Fibroblast of peridontal ligament (primary cell): ENCODE measurements at regions not wholly inside any gene's neighbourhood (a gene's known extent, or its start where the extent isn't known, plus 50 kb on each side); places are given as distances from the start of the nearest gene placed in this dataset.

Experiments used
- DNase-seq: peaks from one replicate; pipeline ENCODE4 v3.0.0-alpha.2; 2010; ENCODE audit errors: extremely low read depth

DNA sequence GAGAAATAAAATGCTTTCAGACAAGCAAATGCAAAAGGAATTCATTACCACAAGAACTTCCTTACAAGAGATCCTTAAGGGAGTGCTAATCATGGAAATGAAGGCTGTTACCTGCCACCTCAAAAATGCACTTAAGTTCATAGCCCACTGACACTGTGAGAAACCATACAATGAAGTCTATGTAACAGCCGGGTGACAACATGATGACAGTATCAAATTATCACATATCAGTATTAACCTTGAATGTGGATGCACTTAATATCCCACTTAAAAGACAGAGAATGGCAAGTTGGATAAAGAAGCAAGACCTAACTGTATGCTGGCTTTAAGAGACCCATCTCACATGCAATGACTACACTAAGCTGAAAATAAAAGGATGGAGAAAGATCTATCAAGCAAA, 403.4 kb upstream of the MC4R start:
- no peak for DNase-seq

DNA sequence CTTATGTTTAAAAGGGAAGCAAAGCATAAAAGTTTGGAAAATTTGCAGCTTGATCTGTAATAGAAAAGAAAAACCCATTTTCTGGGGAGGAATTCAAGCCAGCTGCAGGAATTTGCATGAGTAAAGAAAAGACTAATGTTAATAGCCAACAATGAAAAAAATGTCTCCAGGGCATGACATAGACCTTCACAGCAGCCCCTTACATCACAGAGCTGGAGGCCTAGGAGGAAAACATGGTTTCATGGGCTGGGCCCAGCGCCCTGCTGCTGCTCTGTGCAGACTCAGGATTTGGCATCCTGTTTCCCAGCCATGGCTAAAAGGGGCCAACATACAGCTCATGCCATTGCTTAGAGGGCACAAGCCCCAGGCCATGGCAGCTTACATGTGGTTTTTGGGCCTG, 411.6 kb upstream of the MC4R start:
- no peak for DNase-seq

DNA sequence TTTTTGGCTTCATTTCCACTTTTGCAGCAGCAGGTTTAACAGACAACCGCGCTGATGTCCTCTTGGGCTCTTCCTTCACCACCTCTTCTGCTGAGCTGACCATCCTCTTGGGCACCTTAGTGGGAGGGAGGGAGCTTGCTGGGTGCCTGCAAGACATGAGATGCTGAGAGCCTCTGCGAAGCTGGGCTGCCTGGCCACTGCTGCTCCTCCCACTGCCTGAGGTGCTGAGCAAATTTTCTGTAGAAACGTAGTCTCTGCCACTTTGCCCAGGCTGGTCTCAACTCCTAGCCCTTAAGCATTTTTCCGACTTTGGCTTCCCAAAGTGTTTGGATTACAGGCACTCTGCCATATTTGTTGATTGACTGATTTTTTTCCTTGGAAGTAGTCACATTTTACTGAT, 422.2 kb upstream of the MC4R start:
- no peak for DNase-seq

DNA sequence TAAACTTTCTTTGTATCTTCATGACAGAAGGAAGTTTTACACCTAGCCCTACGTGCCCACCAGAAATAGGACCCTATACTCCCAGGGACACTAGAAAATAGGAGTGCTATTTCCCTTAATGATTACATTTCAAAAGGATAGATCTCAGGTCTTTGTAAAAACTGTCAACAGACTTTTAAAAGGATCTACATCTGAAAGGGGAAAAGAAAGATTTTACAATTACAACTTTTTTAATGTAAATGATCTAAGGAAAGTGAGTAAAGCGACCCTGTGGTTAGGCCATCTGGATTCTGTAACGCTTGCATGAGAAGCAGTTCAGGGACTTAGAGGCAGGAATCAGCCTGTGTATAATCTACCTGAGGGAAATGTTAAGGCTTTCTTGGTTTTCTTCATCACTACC, 431.8 kb upstream of the MC4R start:
- no peak for DNase-seq

DNA sequence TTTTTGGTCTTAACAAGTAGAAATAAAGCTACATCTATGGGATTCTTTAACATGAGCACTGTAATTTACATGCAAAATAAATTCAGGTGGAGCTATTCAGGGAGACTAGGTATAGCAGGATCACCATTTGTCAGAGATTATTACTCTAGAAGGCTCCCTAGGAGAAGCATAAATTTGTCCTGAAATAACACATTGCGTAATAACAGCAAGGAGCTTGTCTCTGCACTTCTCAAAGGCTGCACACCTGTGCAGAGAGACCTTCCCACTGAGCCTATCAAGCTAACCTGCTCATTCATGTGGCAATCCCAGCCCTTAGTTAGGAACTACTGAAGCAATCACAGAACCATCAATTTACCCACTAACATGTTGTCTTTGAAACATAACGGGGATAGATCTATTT, 437.4 kb upstream of the MC4R start:
- no peak for DNase-seq

DNA sequence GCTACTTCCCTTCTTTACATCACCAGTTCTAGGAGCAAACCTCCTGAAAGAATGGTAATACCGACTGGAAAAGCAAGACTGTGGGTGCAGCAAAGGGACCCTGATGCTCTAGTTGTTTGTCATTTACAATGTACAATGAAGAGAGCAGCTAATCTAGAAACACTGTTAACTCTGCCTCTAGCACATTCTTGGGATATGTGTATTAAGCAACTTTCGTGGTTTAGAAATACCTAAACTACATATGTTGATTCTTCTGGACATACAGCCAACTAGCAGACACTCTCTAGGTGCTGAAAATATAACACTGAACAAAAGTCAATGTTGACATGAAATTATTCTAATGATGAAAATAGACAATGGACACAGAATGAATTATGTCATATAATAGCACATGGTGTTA, 440.3 kb upstream of the MC4R start:
- no peak for DNase-seq

DNA sequence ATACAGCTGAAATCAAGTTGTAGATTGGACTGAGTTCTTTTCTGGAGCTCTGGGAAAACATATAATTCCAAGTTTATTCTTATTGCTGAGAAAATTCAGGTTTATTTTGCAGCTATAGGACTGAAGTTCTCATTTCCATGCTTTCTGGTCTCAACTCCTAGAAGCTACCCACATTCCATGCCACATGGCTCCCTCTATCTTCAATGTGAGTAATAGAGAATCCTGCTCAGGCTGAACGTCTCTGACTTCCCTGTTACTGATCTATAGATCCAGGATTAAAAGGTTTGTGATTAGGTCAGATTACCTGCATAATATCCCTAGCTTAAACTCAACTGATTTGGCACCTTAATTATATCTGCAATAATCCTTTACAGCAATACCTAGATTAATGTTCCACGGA, 453.8 kb upstream of the MC4R start:
- no peak for DNase-seq

DNA sequence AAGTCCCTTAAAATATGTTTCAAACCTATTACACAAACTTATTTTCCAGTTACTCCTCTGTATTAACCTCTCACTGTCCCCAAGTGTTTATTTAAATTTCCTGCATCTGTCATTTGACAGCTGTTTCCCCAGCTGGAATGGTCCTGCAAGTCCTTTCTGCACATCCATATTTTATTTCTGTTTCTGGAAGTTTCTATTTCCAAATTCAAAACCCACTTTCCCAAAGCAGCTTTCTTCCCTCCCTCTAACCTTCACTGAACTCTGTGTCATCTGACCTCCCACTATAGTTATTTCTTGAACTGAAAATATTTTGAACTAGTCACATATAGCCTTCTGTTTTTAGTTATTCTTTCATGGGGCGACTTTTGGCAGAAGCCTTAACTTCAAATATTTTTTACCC, 459.4 kb upstream of the MC4R start:
- no peak for DNase-seq

DNA sequence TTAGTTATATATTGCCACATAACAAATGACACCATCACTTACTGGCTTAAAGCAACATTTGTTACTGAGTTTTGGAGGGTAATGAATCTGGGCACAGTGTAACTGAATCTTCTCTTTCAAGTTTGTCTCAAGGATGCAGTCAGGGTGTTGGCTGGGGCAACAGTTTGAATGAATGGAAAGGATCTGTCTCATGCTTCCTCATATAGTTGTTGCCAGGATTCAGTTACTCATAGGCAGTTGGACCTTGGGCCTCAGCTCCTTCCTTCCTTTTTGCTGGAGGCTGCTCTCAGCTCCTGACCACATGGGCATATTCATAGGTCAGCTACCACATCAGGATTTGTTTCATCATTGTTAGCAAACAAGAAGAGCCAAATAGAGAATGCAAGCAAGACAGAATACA, 466.1 kb upstream of the MC4R start:
- DNase-seq, result peak; percentile 26

DNA sequence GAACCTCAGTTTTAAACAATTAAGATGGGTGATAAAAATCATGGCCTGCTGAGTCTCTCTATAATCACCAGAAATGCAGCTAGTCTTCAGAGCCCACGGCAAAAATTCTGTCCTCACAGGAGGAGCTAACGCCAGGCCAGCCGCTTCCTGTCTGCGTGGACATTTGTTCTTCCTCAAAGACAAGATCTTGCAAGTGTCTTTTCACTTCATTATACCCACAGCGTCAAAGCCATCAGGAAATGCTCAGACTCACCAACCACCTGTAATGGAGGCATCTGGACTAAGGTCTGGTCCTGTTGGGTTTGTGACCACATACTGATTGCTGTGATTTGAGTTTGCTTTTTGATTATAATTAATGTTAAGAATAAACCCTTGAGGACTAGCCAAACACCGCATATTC, 473.8 kb upstream of the MC4R start:
- DNase-seq, result no peak

DNA sequence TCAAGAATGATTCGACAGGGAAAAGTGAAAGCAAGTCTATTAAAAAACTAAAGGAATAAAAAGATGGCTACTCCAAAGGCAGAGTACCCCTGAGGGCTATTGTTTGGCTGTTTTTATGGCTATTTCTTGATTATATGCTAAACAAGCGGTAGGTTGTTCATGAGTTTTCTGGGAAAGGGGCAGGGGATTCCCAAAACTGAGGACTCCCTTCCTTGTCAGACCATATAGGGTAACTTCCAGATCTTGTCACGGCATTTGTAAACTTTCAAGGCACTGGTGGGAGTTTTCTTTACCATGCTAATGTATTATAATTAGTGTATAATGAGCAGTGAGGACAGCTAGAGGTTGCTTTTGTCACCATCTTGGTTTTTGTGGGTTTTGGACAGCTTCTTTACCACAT, 474.9 kb upstream of the MC4R start:
- peak; percentile 34 for DNase-seq

DNA sequence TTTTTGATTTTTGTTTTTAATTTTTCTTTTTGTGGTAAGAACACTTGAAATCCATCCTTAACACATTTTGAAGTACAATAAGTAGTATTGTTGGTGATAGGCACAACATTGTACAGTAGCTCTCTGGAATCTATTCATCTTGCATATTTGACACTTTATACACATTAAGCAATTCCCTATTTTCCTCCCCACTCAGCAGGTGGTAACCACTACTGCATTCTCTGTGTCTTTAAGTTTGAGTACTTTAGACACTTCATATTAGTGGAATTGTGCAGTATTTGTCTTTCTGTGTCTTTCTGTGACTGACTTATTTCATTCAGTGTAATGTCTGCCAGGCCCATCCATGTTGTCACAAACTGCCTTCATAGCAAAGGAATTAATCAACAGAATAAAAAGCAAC, 471.7 kb upstream of the CDH20 start:
- DNase-seq, result no peak

DNA sequence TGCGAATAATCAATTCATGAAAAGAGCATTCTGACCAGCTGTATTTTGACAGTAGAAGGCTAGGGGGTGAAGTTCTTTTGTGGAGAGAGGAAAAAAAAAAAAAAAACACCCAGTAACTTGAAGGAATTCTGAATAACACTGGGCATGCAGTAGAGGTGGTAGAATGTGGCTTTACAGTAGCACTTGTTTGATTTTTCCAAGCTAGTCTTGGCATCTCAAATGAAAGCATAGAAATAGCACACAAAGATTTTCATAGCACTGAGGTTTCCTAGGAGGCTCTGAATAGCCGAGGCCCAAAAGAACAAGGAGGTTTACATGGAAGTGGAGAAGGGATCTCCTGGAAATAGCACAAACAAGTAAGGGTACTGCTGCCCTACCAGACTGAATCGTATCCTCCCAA, 470.2 kb upstream of the CDH20 start:
- no peak for DNase-seq

DNA sequence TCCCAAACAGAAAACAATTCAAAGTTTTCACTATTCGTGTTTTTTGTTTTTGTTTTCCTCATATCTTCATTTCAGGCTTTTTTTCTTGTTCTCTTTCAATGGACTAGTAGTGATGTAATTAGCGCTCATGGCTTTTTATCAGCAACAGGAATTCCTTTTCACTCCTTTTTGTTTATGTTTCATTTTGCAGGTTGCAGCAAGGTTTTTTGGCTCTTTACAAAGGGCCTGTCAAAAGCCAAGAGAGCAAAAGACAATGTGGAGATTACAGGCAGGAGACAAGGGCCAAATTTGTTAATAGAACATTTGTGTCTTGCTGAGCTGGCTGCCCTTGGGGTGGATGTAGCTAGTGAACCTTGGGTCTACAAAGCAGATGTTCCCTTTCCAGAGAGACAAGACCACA, 467.4 kb upstream of the CDH20 start:
- no peak for DNase-seq

DNA sequence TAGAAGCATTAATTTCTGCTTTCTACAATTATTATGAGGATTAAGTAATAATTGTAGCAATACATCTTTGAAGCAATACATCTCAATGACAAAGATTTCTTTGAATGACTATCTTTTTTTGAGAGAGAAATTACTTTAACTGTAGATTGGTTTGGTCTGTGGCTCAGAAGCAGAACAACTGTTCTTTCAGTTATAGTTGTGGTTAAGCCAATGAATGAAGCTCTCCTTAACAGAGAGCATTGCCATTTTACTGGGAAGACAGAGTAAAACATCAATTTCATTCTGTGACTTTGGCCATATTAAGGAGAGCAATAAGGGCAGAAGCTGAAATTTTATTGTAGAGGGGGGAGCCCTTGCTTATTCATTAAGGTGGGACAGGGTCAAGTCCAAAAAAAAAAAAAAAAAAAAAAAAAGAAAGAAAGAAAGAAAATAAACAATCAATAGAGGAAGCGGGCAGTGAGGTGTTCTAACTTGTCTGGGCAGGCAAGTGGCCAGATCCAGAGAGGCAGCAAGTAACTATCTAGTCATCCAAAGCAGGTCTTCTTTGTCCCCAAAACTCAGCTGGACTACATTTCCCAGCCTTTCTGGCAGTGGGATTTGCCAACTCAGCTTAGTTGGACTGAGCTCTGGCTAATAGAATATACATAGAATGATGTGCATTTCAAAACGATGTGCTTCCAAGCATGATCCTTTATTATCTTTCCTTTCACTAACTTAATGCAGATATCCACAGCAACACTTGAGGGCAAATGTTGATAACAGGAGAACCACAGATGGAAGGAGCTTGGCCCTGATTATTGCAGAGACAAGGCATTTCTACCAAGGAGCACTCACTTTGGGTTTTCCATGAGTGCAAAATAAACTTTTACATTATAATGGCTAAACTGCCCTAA, 462.7 kb upstream of the CDH20 start:
- DNase-seq, result no peak

DNA sequence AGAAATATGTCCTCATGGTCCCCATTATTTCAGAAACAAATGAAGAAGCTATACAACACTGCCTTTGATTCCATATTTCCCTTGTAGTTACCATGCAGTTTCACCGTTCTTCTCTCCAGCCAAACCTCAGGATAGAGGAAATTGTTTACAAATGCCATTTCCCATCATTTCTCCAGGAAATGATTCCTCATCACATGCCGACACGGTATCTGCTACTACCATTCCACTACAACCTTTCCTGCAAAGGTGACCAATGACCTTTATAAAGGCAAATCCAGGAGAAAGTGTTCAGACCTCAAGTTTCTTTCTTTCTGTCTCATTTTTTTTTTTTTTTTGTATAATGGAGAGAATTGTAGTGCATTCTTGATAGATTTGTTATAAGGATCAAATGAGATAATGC, 460.8 kb upstream of the CDH20 start:
- DNase-seq, result no peak

DNA sequence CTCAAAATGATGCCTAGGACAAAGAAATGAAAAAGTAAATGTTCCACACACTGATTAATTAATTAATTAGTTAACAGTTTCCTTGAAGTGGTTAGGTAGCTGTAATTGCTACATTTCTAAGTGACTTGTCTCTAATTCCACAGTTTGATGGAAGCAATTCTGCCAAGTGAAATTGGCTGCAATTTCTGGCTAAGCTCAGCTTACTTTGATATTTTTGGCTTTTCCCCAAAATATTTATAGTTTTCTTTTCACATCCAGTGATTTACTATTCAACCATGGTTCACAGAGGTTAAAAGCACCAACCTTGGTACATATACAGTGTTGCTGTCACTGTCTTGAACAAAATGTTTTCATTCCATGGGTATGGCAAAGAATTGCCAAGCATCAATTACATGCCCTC, 459.5 kb upstream of the CDH20 start:
- DNase-seq, result peak; percentile 40

DNA sequence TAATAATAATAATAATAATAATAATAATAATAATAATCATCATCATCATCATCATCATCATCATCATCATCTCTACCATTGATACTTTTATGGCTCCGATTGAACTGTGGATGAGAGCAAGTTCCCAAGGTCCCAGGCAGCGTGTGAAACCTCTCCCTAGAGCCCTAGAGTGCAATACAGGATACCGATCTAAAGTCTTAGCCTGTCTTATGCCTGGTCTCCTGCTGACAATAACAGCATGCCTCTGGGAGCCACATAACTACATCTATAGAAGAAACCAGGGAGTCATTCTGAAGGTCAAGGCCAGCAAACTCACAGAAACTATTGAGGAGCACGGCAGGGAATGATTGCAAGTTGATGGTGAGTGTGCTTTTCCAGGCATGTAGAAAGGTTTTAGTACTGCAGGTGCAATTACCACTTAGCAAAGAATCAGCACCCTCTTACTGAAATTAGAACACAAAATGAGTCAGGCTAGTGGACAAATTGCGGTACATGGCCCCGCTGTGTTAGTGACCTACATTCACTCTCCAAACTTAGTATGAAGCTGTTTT, 457.2 kb upstream of the CDH20 start:
- no peak for DNase-seq

DNA sequence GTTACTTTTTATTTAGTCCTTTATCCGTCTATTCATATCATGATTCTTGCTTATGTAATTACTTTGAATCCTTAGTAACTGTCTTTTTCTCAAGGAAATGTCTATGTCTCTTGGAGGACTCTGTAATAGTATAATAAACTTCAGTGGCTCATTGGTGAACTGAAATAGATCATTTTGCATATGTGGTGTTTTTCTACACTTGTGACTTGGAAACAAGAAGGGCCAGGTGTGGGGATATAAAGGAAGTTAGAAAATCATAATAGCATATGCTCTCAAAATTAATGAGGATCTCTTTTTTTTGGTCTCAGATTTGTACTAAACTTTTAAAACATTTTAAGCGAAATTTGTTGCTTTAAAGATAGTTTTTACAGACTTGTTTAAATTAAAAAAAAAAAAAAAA, 453.0 kb upstream of the CDH20 start:
- DNase-seq, result no peak

DNA sequence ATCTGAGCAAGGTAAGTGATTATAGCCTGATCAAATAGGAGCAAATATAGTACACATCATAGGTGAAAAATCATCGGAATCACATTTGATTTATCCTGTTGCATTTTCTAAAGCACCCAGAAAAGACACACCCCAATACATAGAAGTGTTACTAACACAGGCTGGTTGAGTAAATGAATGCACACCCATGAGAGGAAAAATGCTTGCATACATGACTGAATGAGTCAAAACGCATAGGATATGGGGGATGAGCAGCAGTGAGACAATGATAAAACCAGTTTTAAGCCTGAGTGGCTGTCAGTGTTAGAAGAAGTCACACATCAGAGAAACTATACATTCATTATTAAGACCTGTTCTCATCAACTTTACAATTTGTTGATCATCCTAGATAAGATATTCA, 449.6 kb upstream of the CDH20 start:
- DNase-seq, result no peak

DNA sequence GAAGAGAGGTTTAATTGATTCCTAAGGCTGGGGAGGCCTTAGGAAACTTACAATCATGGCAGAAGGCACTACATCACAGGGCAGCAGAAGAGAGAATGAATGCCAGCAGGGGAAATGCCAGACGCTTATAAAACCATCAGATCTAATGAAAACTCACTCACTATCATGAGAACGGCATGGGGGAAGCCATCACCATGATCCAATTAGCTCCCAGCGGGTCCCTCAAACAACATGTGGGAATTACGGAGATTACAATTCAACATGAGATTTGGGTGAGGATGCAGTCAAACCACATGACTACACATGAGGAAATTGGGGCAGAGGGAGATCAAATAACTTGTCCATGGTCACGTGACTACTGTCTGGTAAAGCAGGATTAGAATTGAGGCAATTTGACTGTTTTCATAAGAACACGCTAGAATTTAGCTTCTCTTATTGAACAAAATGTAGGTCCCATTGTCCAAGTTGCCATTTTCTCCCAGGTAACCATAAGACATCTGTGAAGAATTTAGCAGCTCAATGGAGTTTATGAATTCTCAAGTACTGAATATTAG, 445.1 kb upstream of the CDH20 start:
- no peak for DNase-seq

DNA sequence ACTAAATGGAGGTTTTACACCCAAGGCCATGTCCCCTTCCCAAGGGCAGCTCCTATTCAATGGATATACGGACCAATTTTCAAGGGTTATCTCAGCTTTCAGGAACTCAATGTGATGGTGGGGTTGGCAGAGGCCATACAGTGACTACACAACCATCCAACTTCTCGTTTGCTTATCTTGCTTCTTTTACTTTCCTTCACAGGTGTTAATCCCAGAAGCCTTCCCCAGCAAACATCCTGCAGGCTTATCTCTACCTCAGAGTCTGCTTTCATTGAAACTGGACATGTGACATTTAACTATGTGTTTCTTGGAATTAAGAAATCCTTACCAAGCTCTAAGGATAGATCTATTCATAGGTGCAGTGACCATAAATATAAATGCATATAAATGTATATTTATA, 443.8 kb upstream of the CDH20 start:
- DNase-seq, result no peak

DNA sequence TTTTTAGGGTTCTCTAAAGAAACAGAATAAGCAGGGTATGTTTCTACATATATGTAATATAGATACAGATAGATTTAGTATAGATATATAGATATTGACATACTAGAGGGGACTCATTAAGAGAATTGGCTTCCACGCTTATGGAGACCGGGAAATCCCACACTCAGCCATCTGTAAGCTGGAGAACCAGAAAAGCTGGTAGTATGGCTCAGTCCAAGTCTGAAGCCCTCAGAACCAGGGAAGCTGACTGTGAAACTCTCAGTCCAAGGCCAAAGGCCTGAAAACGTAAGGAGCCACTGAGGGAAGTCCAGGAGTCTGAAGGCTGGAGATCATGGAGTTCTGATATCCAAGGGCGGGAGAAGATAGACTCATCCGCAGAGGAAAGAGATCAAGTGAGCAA, 441.3 kb upstream of the CDH20 start:
- DNase-seq, result no peak

DNA sequence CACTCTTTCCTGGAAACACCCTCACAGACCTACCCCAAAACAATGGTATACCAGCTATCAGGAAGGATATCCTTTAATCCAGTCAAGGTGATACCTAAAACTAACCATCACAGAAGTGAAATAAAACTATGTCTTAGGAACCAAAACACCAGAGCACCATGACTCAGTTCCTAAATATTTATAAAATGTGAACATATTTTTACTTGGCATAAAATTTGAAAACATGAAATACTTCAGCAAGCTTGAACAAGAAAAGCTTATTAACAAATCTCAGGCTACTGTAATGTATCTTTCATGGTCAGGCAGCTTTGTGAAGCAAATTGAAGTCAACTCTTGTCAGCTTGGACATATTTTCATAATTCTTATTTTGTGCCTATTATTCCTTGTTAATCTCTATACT, 440.8 kb upstream of the CDH20 start:
- DNase-seq, result peak; percentile 52
